NCI-H1105 treated with DMSO at 0.1 percent for 48 hours (cell line): ENCODE measurements at regions not wholly inside any gene's neighbourhood (a gene's known extent, or its start where the extent isn't known, plus 50 kb on each side); places are given as distances from the start of the nearest gene placed in this dataset.

Experiments
- DNase-seq: peaks from one replicate; lab custom pipeline; 2025; lab: John Stamatoyannopoulos, UW

DNA sequence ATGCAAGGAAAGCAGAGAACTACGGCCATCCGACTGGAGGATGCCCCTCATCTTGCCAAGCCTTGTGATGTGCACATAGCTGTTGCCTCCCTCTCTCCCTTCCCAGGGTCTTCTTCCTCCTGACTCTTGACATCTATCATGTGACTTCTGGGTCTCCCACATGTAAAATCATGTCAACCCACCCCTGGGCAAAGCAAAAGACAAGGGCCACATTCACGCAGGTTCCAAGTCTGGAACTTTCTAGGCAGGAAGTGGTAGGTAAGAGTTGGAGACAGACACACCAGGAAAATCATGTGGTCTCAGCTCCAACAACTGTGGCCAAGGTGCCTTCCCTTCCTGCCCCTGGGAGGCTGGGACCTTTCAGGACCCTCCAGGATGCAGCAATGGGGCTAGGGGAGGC, 187.3 kb downstream of the CXCL12 start:
- DNase-seq, result no peak

DNA sequence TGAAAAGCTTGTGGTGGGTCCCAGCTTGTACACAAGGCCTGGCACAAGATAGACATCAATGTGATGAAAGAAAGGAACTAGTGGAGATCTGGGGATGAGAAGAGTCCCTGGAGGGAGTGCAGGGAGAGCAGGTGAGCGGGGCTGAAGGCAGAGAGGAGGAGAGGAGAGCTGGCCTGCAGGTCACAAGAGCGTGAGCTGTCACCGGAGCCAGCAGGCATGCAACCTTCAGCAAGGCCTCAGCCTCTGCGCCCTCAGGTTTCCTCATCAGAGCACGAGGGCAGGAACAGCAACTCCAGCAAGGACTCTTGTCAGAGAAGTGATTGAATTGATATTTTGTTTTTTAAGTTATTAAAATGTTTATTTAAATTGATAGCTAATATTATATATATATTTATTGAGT, 188.6 kb downstream of the CXCL12 start:
- no peak for DNase-seq

DNA sequence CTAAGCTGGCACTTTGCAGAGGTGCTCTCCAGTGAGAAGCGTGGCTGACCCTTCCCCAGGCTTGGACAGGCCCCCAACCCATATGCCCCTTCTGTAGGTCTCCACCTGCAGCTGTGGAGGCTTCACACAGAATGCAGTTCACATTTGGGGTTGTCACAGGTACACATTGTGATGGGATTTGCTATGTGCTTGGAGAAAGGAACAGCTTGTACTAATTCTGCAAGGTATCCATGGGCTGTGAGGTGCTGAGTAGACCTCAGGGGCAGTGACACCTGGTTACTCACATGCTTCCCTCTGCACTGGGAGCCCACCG, 188.9 kb downstream of the CXCL12 start:
- no peak for DNase-seq

- no peak for DNase-seq
These were observed 189.5 kb downstream of the CXCL12 start for GRCh38 chr10:44195112-44196007.

GRCh38 chr10:44194435-44194834, 190.5 kb downstream of the CXCL12 start:
- DNase-seq, result no peak

DNA sequence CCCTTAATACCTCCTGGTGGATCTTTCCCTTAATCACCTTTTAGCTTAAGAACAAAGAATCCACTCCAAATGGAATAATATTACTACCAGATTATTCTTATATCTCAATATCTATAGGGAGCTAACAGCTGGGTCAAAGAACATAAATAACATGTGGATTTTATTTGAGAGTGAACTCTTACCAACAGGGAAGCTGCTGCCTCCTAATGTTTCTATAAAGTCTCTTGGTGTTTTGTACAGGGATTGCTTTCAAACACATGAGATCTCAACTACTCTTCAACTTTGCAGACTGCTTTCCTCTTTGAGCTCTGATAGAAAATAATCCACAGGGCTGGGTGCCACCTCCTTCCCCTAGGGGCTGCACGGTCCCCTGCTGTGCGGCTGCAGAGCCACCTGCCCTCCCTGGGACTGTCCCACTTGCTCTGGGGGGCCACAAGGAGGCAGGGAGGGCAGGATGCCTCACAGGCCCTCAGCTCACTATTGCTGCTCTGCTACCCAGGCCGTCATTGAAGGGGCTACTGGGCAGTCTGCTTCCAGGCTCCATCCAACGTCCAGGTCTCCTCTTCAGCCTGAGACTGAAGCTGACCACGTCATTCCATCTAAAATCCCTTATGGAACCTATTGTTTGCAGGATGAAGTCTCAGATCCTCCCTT, 191.2 kb downstream of the CXCL12 start:
- no peak for DNase-seq

- DNase-seq, result no peak
These were observed 191.7 kb downstream of the CXCL12 start for GRCh38 chr10:44193166-44193565.

DNA sequence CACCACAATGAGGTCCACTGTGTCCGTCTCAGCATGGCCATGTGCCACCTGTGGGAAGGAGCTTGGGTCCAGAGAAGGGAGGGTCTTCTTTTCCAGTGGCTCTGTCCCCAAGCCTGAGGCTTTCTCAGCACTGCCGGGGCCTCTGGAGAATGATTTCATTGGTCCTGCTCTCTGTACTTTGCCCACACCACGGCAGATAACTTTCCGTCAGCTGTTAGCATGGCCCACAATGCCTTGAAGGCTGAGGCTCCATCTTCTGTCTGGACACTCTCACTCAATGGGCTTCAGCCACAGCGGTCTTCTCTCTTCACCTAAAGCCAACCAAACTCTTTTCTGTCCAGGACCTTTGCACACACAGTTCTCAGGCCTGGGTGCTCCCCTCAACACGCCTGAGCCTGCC, 192.5 kb downstream of the CXCL12 start:
- no peak for DNase-seq

DNA sequence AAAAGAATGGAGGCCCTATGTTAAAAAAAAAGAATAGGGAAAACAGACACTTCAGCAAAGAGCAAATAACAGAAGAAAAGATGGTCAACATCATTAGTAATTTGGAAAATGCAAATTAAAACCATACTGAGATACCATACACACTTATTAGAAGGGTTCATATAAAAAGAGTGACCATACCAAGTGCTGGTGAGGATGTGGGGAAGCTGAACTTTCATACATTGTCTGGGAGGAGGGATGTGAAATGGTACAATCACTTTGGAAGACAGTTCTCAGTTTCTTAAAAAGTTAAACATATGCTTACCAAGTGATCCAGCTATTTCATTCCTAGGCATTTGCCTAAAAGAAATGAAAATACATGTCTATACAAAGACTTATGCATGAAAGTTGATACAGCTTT, 194.4 kb downstream of the CXCL12 start:
- DNase-seq, result no peak

GRCh38 chr10:44186821-44187220, 198.1 kb downstream of the CXCL12 start:
- no peak for DNase-seq

- no peak for DNase-seq
These were observed 198.7 kb downstream of the CXCL12 start for GRCh38 chr10:44186150-44186549.

DNA sequence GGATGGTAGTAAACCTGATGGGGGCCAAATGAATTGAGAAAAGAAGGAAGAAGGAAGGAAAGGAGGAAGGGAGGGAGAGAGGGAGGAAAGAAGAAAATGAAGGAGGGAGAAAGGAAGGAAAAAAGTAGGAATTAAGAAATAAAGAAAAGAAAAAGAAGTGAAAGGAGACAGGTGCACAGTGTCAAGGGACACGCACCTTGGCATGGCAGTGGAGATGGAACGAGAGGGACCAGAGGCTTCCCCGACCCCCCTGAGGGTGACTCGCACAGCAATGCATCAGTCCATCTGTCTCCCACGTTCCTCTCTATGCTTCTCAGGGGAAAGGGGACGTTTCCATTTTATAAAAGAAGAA, 199.6 kb downstream of the CXCL12 start:
- DNase-seq, result no peak

- DNase-seq, result no peak
These were observed 200.1 kb downstream of the CXCL12 start for GRCh38 chr10:44184633-44185314.

DNA sequence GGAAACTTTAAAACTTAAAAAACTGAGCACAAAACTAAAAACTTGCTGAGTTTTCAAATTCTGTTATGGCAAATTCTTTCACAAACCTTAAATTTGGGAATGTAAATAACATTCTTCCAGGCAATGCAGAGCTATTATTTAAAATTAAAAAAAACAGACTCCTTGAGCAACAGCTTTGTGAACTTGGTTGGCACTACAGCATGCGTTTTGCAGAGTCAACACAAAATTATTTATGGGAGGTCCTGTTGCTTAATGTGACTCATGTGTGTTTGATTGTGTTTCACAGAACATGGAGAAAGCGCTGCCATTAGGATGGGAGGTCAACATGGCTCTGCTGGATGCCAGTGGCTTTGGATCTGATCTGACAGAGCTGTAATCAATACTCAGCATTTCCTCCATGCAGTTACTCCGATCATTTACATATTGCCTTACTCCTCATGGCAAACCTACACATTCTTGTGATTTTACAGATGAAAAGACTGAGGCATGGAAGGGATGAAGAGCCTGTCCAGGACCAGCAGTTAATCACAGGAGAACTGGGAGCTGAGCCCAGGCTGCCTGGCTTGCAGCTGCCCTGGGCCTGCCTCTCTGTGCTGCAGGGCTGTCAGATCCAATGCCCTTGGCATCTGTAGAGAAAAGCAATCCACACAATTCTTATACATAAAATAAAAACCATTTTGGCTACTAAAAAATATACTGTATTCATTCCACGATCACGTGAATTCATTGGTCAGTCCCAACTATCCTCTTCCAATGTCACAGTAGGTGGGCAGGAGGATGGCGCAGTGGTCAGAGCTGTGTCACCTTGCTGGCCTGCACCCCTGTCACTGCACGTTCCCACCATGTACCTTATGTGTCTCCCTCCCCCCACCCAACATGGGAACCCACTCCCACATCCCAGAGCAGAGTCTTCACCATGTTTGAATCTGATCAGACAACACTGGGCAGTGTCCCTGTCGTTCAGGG, 200.9 kb downstream of the CXCL12 start:
- no peak for DNase-seq

GRCh38 chr10:44182909-44183308, 202.0 kb downstream of the CXCL12 start:
- DNase-seq, result no peak

- DNase-seq, result no peak
These were observed 204.4 kb downstream of the CXCL12 start for GRCh38 chr10:44180321-44181168.

DNA sequence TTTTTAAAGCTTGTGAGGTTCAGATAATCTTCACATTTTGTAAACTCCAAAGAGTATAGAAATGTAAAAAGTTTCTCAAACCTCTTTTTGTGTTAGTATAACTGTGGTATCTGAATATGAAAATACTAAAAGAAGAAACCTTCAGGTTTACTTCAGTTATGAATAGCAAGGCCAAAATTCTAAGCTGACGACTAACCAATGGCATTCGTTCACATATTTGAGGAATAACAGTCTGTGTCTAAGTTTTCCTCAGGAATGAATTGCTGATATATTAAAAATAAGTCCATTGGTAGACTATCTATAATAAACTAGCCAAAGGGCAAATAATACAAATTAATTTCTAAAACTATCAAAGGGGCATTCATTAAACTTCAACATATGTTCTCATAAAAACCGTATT, 206.0 kb downstream of the CXCL12 start:
- no peak for DNase-seq

GRCh38 chr10:44178281-44178680, 206.6 kb downstream of the CXCL12 start:
- DNase-seq, result no peak

DNA sequence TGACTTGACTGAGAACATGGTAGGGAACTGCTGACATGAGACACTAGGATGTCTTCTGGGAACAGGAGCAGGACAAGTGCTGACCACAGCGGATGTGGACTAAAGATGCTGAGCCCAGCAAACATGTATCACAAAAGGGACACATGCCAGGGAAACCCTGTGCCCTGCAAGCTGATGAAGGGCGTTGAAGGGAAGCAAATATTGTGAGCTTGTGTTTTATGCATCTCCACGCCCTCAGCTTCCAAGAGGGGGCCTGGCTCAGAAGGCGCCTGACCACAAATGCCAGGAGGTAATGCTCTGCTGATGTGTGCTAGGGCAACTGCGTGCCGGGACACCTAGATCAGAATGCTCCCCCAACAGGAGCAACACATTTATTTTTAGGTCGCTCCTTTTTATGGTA, 207.3 kb downstream of the CXCL12 start:
- DNase-seq, result no peak

- no peak for DNase-seq
These were observed 208.6 kb downstream of the CXCL12 start for GRCh38 chr10:44176311-44176710.

GRCh38 chr10:44173608-44173894, 211.3 kb downstream of the CXCL12 start:
- no peak for DNase-seq
